HFFc6 (cell line): ENCODE measurements at regions not wholly inside any gene's neighbourhood (a gene's known extent, or its start where the extent isn't known, plus 50 kb on each side); places are given as distances from the start of the nearest gene placed in this dataset.

Experiments used
- DNase-seq: peaks from one replicate; pipeline ENCODE4 v3.0.0-alpha.2; 2018
- H3K27ac Mint-ChIP-seq: 2 replicates; pipeline ENCODE4 v1.8.0; 2020; ENCODE audit warnings: mild to moderate bottlenecking, mixed read lengths
- H3K27me3 Mint-ChIP-seq: 2 replicates; pipeline ENCODE4 v1.8.0; 2021; ENCODE audit warnings: mild to moderate bottlenecking, moderate library complexity, mixed read lengths; ENCODE audit not compliant: insufficient read depth
- H3K36me3 Mint-ChIP-seq: 2 replicates; pipeline ENCODE4 v1.8.0; 2021; ENCODE audit warnings: low read depth, mixed read lengths
- H3K4me1 Mint-ChIP-seq: 2 replicates; pipeline ENCODE4 v1.8.0; 2020; ENCODE audit warnings: low read depth, mixed read lengths
- H3K4me3 Mint-ChIP-seq: 2 replicates; pipeline ENCODE4 v1.8.0; 2020; ENCODE audit warnings: mild to moderate bottlenecking, moderate library complexity, mixed read lengths
- H3K9me3 Mint-ChIP-seq: 2 replicates; pipeline ENCODE4 v1.8.0; 2020; ENCODE audit warnings: mild to moderate bottlenecking, mixed read lengths
- CTCF ChIP-seq: fragments of 200-600 bp; sonication (generic); IDR thresholded peaks from 2 replicates; pipeline ENCODE4 v1.5.0; 2021; ENCODE audit warnings: antibody characterized with exemption, mild to moderate bottlenecking

GRCh38 chr3:3260870-3261269, 81.4 kb upstream of the CRBN start:
- Mint-ChIP-seq H3K27me3 (no peaks in the 10 kb centered on the region), H3K4me3 (no peak overlapping the region), H3K36me3 (no peaks in the 10 kb centered on the region), H3K9me3 (peaks cover 58% of the 10 kb centered on the region), H3K4me1 (no peaks in the 10 kb centered on the region), H3K27ac (no peak overlapping the region)
- DNase-seq, result no peak
- no peak for TF ChIP-seq CTCF

GRCh38 chr3:3259181-3259580, 79.7 kb upstream of the CRBN start:
- Mint-ChIP-seq H3K27ac (no peak overlapping the region), H3K4me3 (no peak overlapping the region), H3K36me3 (no peaks in the 10 kb centered on the region), H3K9me3 (peaks cover 53% of the 10 kb centered on the region), H3K4me1 (no peaks in the 10 kb centered on the region), H3K27me3 (no peaks in the 10 kb centered on the region)
- TF ChIP-seq CTCF, result no peak
- no peak for DNase-seq

- Mint-ChIP-seq H3K4me1 (no peaks in the 10 kb centered on the region), H3K27ac (no peak overlapping the region), H3K36me3 (no peaks in the 10 kb centered on the region), H3K27me3 (no peaks in the 10 kb centered on the region), H3K9me3 (peaks cover 52% of the 10 kb centered on the region), H3K4me3 (no peak overlapping the region)
- no peak for TF ChIP-seq CTCF
- DNase-seq, result no peak
Observed at GRCh38 chr3:3258281-3258680, 78.8 kb upstream of the CRBN start.

- no peaks in the 10 kb centered on the region; the same call in none of the 2 replicates for H3K27me3 Mint-ChIP-seq
- no peaks in the 10 kb centered on the region for H3K4me1 Mint-ChIP-seq
- H3K4me3 Mint-ChIP-seq, result no peak overlapping the region
- H3K27ac Mint-ChIP-seq, result no peak overlapping the region
- H3K9me3 Mint-ChIP-seq, result peaks cover 19% of the 10 kb centered on the region
- DNase-seq, result no peak
- H3K36me3 Mint-ChIP-seq, result no peaks in the 10 kb centered on the region
- TF ChIP-seq CTCF, result no peak
Observed at GRCh38 chr3:3241596-3241995, 62.1 kb upstream of the CRBN start.

- Mint-ChIP-seq H3K27me3 (no peaks in the 10 kb centered on the region; the same call in none of the 2 replicates), H3K4me1 (no peaks in the 10 kb centered on the region), H3K36me3 (no peaks in the 10 kb centered on the region), H3K9me3 (peaks cover 17% of the 10 kb centered on the region), H3K27ac (no peak overlapping the region), H3K4me3 (no peak overlapping the region)
- DNase-seq, result no peak
- no peak for TF ChIP-seq CTCF
Observed at GRCh38 chr3:3240986-3241385, 61.5 kb upstream of the CRBN start.

GRCh38 chr3:3237979-3238378, 58.5 kb upstream of the CRBN start:
- no peaks in the 10 kb centered on the region for H3K36me3 Mint-ChIP-seq
- no peak overlapping the region for H3K4me3 Mint-ChIP-seq
- no peak overlapping the region for H3K27ac Mint-ChIP-seq
- peaks cover 14% of the 10 kb centered on the region for H3K9me3 Mint-ChIP-seq
- DNase-seq, result no peak
- no peaks in the 10 kb centered on the region for H3K4me1 Mint-ChIP-seq
- no peak for TF ChIP-seq CTCF
- H3K27me3 Mint-ChIP-seq, result no peaks in the 10 kb centered on the region; the same call in none of the 2 replicates
